IMR-90 (cell line): ENCODE measurements at regions not wholly inside any gene's neighbourhood (a gene's known extent, or its start where the extent isn't known, plus 50 kb on each side); places are given as distances from the start of the nearest gene placed in this dataset.

Source experiments
- ATAC-seq: fragments of 200-7000 bp; cut with Tn5 transposase; 2 replicates; pipeline ENCODE4 v1.9.1; 2020; ENCODE audit warnings: low read depth, mild to moderate bottlenecking, moderate library complexity
- BruUV-seq: library from RNA; stranded (reverse); fragments of 400-500 nt; replicated peaks from 2 replicates; lab custom pipeline; 2021; lab: Mats Ljungman, UMichigan
- CTCF ChIA-PET: fragments of 300-600 bp; formaldehyde crosslinking; extraction: SDS; loops from one replicate; lab custom pipeline; 2021; ENCODE audit warnings: antibody characterized with exemption; lab: Yijun Ruan, JAX
- POLR2A ChIA-PET: fragments of 300-600 bp; sonication (Branson Sonifier 250); formaldehyde crosslinking; loops from one replicate; lab custom pipeline; 2022; ENCODE audit warnings: antibody characterized with exemption; ENCODE audit not compliant: unreplicated experiment; lab: Charles Lee
- DNase-seq: peaks from one replicate; pipeline ENCODE4 v3.0.0; 2013
- H2AFZ ChIP-seq: replicated peaks from 2 replicates; pipeline ENCODE3; 2013; ENCODE audit warnings: low read length, mild to moderate bottlenecking; ENCODE audit not compliant: poor library complexity
- H2AK5ac ChIP-seq: 2 replicates; pipeline ENCODE4 v1.6.1; 2013; ENCODE audit warnings: low read depth, low read length, inconsistent platforms
- H2AK9ac ChIP-seq: replicated peaks from 2 replicates; pipeline ENCODE3; 2013; ENCODE audit warnings: mild to moderate bottlenecking, low read depth, low read length, moderate library complexity; ENCODE audit not compliant: poor library complexity
- H2BK120ac ChIP-seq: 2 replicates; pipeline ENCODE4 v1.6.1; 2013; ENCODE audit warnings: low read depth, low read length, inconsistent platforms
- H2BK15ac ChIP-seq: 3 replicates; pipeline ENCODE4 v1.6.1; 2013; ENCODE audit warnings: low read depth, low read length, inconsistent platforms
- H2BK20ac ChIP-seq: 2 replicates; pipeline ENCODE4 v1.6.1; 2013; ENCODE audit warnings: low read depth, mild to moderate bottlenecking, inconsistent platforms, low read length, moderate library complexity
- H2BK5ac ChIP-seq: 2 replicates; pipeline ENCODE4 v1.6.1; 2013; ENCODE audit warnings: mild to moderate bottlenecking, low read depth, low read length, inconsistent platforms; ENCODE audit not compliant: poor library complexity, severe bottlenecking
- H3K14ac ChIP-seq: replicated peaks from 2 replicates; pipeline ENCODE4 v1.6.1; 2013; ENCODE audit warnings: low read depth, low read length, inconsistent platforms
- H3K18ac ChIP-seq: 2 replicates; pipeline ENCODE4 v1.6.1; 2013; ENCODE audit warnings: low read depth, low read length, control low read depth
- H3K23ac ChIP-seq: 2 replicates; pipeline ENCODE4 v1.6.1; 2013; ENCODE audit warnings: low read depth, low read length, inconsistent platforms
- H3K27ac ChIP-seq: 2 replicates; pipeline ENCODE4 v1.5.1; 2013; ENCODE audit warnings: mild to moderate bottlenecking, control low read depth, low read length; ENCODE audit not compliant: insufficient read depth
- H3K27me3 ChIP-seq: 2 replicates; pipeline ENCODE4 v1.6.1; 2013; ENCODE audit warnings: low read length; ENCODE audit not compliant: control insufficient read depth, insufficient read depth
- H3K36me3 ChIP-seq: 2 replicates; pipeline ENCODE4 v1.6.1; 2013; ENCODE audit warnings: low read length, mixed read lengths; ENCODE audit not compliant: control insufficient read depth, insufficient read depth
- H3K4ac ChIP-seq: 2 replicates; pipeline ENCODE4 v1.6.1; 2013; ENCODE audit warnings: low read depth, low read length, inconsistent platforms
- H3K4me1 ChIP-seq: 2 replicates; pipeline ENCODE4 v1.6.1; 2013; ENCODE audit warnings: low read length, mixed read lengths; ENCODE audit not compliant: control insufficient read depth, insufficient read depth
- H3K4me2 ChIP-seq: 2 replicates; pipeline ENCODE4 v1.6.1; 2013; ENCODE audit warnings: low read depth, mild to moderate bottlenecking, control low read depth, low read length, moderate library complexity
- H3K4me3 ChIP-seq: 2 replicates; pipeline ENCODE4 v1.5.1; 2013; ENCODE audit warnings: low read depth, mild to moderate bottlenecking, control low read depth, low read length, moderate library complexity; ENCODE audit not compliant: insufficient read depth
- H3K56ac ChIP-seq: 2 replicates; pipeline ENCODE4 v1.6.1; 2013; ENCODE audit warnings: low read length, inconsistent platforms; ENCODE audit not compliant: insufficient read depth; ENCODE audit errors: extremely low read depth
- H3K79me1 ChIP-seq, 2 experiments: 2 replicates each; pipeline ENCODE4 v1.6.1; 2013; ENCODE audit warnings: low read length in 2 of 2, inconsistent platforms in 1 of 2, low read depth in 1 of 2
- H3K9ac ChIP-seq: 2 replicates; pipeline ENCODE4 v1.6.1; 2013; ENCODE audit warnings: low read depth, low read length, control low read depth
- H3K9me1 ChIP-seq: 2 replicates; pipeline ENCODE4 v1.6.1; 2013; ENCODE audit warnings: low read length, inconsistent platforms; ENCODE audit not compliant: insufficient read depth
- H3K9me3 ChIP-seq: 2 replicates; pipeline ENCODE4 v1.6.1; 2013; ENCODE audit warnings: low read length; ENCODE audit not compliant: control insufficient read depth, insufficient read depth
- H4K20me1 ChIP-seq: 2 replicates; pipeline ENCODE4 v1.6.1; 2013; ENCODE audit warnings: low read length, inconsistent platforms; ENCODE audit not compliant: insufficient read depth
- H4K5ac ChIP-seq: 2 replicates; pipeline ENCODE4 v1.6.1; 2013; ENCODE audit warnings: mild to moderate bottlenecking, low read depth, low read length, control low read depth
- H4K8ac ChIP-seq, 2 experiments: 2 replicates each; pipeline ENCODE4 v1.6.1; 2013; ENCODE audit warnings: low read depth in 2 of 2, low read length in 2 of 2, control low read depth in 1 of 2, inconsistent platforms in 1 of 2
- H4K91ac ChIP-seq: 2 replicates; pipeline ENCODE4 v1.6.1; 2013; ENCODE audit warnings: low read depth, low read length, inconsistent platforms; ENCODE audit not compliant: insufficient read depth
- BHLHE40 ChIP-seq: fragments of 150-350 bp; IDR thresholded peaks from 2 replicates; pipeline ENCODE4 v1.6.1; 2016; ENCODE audit warnings: mild to moderate bottlenecking, low read depth, low read length
- CEBPB ChIP-seq: IDR thresholded peaks from 2 replicates; pipeline ENCODE4 v1.6.1; 2012; ENCODE audit warnings: low read depth, low read length, improper control_type of control experiment
- CHD1 ChIP-seq: IDR thresholded peaks from 2 replicates; pipeline ENCODE4 v1.6.1; 2012; ENCODE audit warnings: low read depth, low read length, improper control_type of control experiment
- FOS ChIP-seq: fragments of 150-350 bp; IDR thresholded peaks from 2 replicates; pipeline ENCODE4 v1.6.1; 2016; ENCODE audit warnings: low read depth, low read length
- MAZ ChIP-seq: IDR thresholded peaks from 2 replicates; pipeline ENCODE4 v1.6.1; 2012; ENCODE audit warnings: low read depth, mild to moderate bottlenecking, low read length, improper control_type of control experiment, moderate library complexity, borderline replicate concordance
- MXI1 ChIP-seq: IDR thresholded peaks from 2 replicates; pipeline ENCODE4 v1.6.1; 2012; ENCODE audit warnings: low read depth, mild to moderate bottlenecking, low read length, moderate library complexity, borderline replicate concordance
- POLR2A ChIP-seq: IDR thresholded peaks from 2 replicates; pipeline ENCODE4 v1.6.1; 2012; ENCODE audit warnings: mild to moderate bottlenecking, low read depth, low read length
- RAD21 ChIP-seq: IDR thresholded peaks from 2 replicates; pipeline ENCODE4 v1.6.1; 2012; ENCODE audit warnings: low read length, improper control_type of control experiment
- SMC3 ChIP-seq: fragments of 150-350 bp; IDR thresholded peaks from 2 replicates; pipeline ENCODE4 v1.6.1; 2016; ENCODE audit warnings: low read depth, mild to moderate bottlenecking, antibody characterized with exemption, low read length, moderate library complexity
- WGBS, 2 experiments: methylation state at CpG; one replicate each; pipeline versions ENCODE4 v1.1.5 to v1.1.7; 2013; ENCODE audit warnings: missing lambda C conversion rate in 2 of 2; ENCODE audit not compliant: insufficient read length in 1 of 2; ENCODE audit errors: extremely low coverage in 2 of 2; 5-methylcytosine and 5-hydroxymethylcytosine counted together
- dilution Hi-C: fragments of 300-500 bp; cut with HindIII; formaldehyde crosslinking; loops from one replicate; pipeline ENCODE4 v1.14.3; 2018; ENCODE audit warnings: low sequenced_read_pairs; ENCODE audit not compliant: unreplicated experiment
- in situ Hi-C: fragments of 300-500 bp; cut with MboI; formaldehyde crosslinking; loops from 3 replicates; pipeline ENCODE4 v1.14.3; 2019; ENCODE audit warnings: low sequenced_read_pairs, inconsistent platforms, mixed read lengths
- intact Hi-C: fragments of 100-400 bp; cut with micrococcal nuclease; formaldehyde crosslinking; loops from 2 replicates; pipeline ENCODE4 v1.10.0; 2022

DNA sequence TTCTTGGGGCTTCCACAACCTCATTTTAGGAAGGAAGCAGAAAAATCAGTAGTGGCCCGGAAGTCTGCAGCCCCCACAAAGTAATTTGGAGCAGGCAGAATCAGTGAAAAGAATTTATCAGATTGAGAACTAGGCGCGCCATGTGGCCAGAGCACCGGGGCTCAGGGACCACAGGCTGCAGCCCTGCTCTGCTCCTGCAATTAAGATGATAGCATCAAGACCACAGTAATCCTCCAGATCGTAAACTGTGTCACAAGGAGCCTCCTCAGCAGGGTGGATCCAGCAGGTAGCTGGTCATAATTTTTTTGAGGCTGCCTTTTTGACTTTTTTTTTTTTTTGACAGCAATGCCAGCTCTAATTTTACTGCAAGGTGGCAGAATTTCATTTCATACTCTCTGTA, 209.0 kb upstream of the ZMIZ1 start:
- in situ Hi-C loops = no loop called here
- TF ChIP-seq CEBPB (no peak), POLR2A (no peak), FOS (no peak), MXI1 (no peak), MAZ (no peak), BHLHE40 (no peak), SMC3 (no peak), RAD21 (no peak), CHD1 (no peak)
- Histone ChIP-seq H2AFZ (no peak overlapping the region), H3K14ac (no peak overlapping the region), H3K4ac (no peak overlapping the region), H3K9me1 (no peaks in the 10 kb centered on the region), H3K56ac (no peak overlapping the region), H3K27ac (no peak overlapping the region), H2BK5ac (no peak overlapping the region), H3K4me1 (no peaks in the 10 kb centered on the region), H3K79me1 (no peaks in the 10 kb centered on the region), H3K23ac (no peak overlapping the region), H3K36me3 (no peaks in the 10 kb centered on the region), H3K4me2 (no peak overlapping the region), H2BK120ac (no peak overlapping the region), H3K9me3 (no peaks in the 10 kb centered on the region), H2AK9ac (no peak overlapping the region), H4K5ac (no peak overlapping the region), H2BK20ac (no peak overlapping the region), H3K18ac (no peak overlapping the region), H4K8ac (no peak overlapping the region), H3K9ac (no peak overlapping the region), H3K4me3 (no peak overlapping the region), H2AK5ac (no peak overlapping the region), H4K20me1 (no peaks in the 10 kb centered on the region), H4K91ac (no peak overlapping the region), H3K27me3 (peaks cover 46% of the 10 kb centered on the region), H2BK15ac (no peak overlapping the region)
- CTCF ChIA-PET = no interaction called here
- POLR2A ChIA-PET = no interaction called here
- dilution Hi-C loops = no loop called here
- ATAC-seq (no peak), DNase-seq (no peak)
- no TSS peak for BruUV-seq
- intact Hi-C loops = no loop called here
- WGBS, 2 experiments = 80% methylated on average over 1 of the region's 5 CpGs; no CpG with 5 or more reads in 1 of the 2 experiments
